GM13977 (cell line): ENCODE measurements at regions not wholly inside any gene's neighbourhood (a gene's known extent, or its start where the extent isn't known, plus 50 kb on each side); places are given as distances from the start of the nearest gene placed in this dataset.

Source experiments
- DNase-seq: peaks from one replicate; pipeline ENCODE4 v3.0.0; 2012; ENCODE audit warnings: low spot score
- CTCF ChIP-seq: IDR thresholded peaks from 2 replicates; pipeline ENCODE4 v1.5.1; 2012; ENCODE audit warnings: mild to moderate bottlenecking, control low read depth; ENCODE audit not compliant: insufficient read depth; ENCODE audit errors: extremely low read depth, missing control alignments
- in situ Hi-C: fragments of 300-500 bp; cut with MboI; formaldehyde crosslinking; loops from one replicate; pipeline ENCODE4 v1.12.0; 2022; ENCODE audit warnings: low sequenced_read_pairs, low pct_unique_long_range_greater_than_20kb, mixed read lengths, inconsistent platforms; ENCODE audit not compliant: unreplicated experiment

DNA sequence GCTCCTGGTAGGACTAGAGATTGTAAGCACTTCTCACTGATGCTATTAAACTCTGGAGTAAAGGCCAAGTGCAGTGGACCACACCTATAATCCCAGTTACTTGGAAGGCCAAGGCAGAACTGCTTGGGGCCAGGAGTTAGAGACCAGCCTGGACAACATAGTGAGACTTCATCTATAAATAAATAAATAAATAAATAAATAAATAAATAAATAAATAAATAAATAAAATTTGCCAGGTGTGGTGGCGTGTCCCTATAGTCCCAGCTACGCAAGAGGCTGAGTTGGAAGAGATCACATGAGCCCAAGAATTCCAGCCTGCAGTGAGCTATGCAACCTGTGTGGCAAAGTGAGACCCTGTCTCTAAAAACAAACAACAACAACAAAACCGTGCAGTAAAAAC lies 1475.7 kb downstream of the REEP3 start:
- no peak for TF ChIP-seq CTCF
- in situ Hi-C loops, result no loop called here
- DNase-seq, result no peak

- DNase-seq, result no peak
- no peak for TF ChIP-seq CTCF
- in situ Hi-C loops, result no loop called here
Measured at GRCh38 chr10:65010845-65011244, 1489.6 kb downstream of the REEP3 start.

GRCh38 chr10:65017523-65017922 lies 1496.3 kb downstream of the REEP3 start:
- TF ChIP-seq CTCF, result no peak
- in situ Hi-C loops, result no loop called here
- no peak for DNase-seq

- no peak for TF ChIP-seq CTCF
- in situ Hi-C loops, result no loop called here
- DNase-seq, result no peak
Measured at GRCh38 chr10:65024886-65025285, 1503.7 kb downstream of the REEP3 start.

DNA sequence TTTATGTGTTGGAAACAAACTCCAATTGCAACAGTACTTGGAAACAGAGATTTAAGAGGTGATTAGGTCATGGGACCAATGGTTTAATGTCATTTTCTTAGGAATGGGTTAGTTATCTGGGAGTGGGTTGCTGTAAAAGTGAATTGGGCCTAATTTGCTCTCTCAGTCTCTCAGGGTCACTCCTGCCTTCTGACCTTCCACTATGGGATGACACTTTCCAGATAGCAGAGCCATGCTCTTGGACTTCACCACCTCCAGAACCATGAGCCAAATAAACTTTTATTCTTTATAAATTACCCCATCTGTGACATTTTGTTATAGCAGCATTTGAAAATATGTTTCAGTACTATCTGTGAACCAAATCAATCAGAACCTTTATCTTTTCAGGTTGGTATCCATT lies 1509.1 kb downstream of the REEP3 start:
- TF ChIP-seq CTCF, result no peak
- DNase-seq, result no peak
- in situ Hi-C loops, result no loop called here

DNA sequence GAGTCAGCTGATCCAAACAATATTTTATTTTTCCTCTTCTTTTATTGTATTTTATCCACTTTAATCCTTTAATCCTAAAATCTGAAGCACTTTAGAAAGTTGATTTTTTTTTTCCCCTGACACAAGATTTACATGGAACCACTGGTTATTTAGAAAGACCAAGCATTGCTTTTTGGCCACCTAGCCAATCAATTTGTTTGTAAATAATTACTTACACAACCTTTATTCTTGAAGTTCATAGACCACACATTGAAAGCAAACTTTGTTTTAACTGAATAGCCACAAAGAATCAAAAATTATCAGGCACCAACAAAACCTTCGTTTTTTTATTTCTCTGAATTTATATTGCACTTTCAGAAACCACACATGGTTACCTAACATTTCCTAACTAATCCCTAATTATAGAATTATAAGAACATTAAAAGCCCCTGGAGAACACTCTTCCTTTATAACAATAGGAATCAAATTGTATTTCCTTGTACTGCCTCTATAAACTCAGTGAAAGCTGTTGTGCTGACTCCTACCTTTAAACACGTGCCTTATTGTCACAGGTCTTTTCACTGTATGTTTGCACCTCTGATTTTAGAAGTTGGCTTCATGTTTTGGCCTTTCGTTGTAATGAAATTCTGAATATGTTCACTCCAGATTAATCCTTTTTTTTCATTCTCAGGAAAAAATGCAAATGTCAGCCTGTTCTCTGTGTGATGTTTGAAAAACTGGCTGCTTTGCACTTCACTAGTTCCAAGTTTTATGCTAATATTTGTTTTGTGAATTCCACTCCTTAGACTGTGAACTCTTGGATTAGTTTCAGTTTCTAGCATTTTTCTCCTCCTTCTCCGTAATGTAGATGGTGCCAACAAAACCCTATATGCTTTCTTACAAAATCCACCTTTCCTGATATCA lies 1511.9 kb downstream of the REEP3 start:
- DNase-seq, result no peak
- in situ Hi-C loops, result no loop called here
- no peak for TF ChIP-seq CTCF
